Ovary (tissue), 3 donors: ENCODE measurements at regions not wholly inside any gene's neighbourhood (a gene's known extent, or its start where the extent isn't known, plus 50 kb on each side); places are given as distances from the start of the nearest gene placed in this dataset.

ENCODE experiments used
- EP300 ChIP-seq: sonication (generic); formaldehyde crosslinking; IDR thresholded peaks from one replicate; pipeline ENCODE4 v1.6.1; 2017; ENCODE audit warnings: antibody characterized with exemption
- POLR2A ChIP-seq: fragments of 450-650 bp; IDR thresholded peaks from one replicate; pipeline ENCODE4 v1.6.1; 2017; ENCODE audit warnings: antibody characterized with exemption, mild to moderate bottlenecking, moderate library complexity
- TF ChIP-seq, protein P1 (sequence below), 3 donors: fragments of 450-650 bp in 2 of 3; fragments of 200-600 bp in 1 of 3; IDR thresholded peaks; one replicate each; pipeline versions ENCODE4 v1.5.1 to v1.8.0; 2016 to 2022; ENCODE audit warnings: antibody characterized with exemption in 3 of 3, mild to moderate bottlenecking in 1 of 3
- donor health status: DM: no; HTN: no; CAD: no.

DNA sequence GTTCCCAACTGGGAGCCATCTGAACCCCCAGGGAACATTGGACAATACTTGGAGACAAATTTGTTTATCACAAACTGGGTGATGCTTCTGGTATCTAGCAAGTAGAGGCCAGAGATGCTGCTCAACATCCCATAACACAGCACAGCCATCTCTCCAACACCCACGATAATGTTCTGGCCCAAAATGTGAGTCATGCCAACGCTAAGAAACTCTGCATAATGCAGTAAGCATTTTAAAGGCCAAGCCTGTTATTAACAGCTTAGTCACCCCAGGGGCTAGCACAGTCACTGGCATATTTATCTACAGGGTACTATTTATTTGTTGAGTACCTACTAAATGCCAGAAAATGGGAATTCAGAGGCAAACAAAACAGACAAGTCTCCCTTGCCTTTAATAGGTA is 873.1 kb upstream of the TMEM132C start:
- TF ChIP-seq, protein P1, sequence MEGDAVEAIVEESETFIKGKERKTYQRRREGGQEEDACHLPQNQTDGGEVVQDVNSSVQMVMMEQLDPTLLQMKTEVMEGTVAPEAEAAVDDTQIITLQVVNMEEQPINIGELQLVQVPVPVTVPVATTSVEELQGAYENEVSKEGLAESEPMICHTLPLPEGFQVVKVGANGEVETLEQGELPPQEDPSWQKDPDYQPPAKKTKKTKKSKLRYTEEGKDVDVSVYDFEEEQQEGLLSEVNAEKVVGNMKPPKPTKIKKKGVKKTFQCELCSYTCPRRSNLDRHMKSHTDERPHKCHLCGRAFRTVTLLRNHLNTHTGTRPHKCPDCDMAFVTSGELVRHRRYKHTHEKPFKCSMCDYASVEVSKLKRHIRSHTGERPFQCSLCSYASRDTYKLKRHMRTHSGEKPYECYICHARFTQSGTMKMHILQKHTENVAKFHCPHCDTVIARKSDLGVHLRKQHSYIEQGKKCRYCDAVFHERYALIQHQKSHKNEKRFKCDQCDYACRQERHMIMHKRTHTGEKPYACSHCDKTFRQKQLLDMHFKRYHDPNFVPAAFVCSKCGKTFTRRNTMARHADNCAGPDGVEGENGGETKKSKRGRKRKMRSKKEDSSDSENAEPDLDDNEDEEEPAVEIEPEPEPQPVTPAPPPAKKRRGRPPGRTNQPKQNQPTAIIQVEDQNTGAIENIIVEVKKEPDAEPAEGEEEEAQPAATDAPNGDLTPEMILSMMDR (IDR thresholded peaks at IDR 0.05), result no peak
- TF ChIP-seq POLR2A, result no peak
- no peak for TF ChIP-seq EP300
